ENCODE measurements at regions not wholly inside any gene's neighbourhood (a gene's known extent, or its start where the extent isn't known, plus 50 kb on each side); places are given as distances from the start of the nearest gene placed in this dataset.
"Not testable (repeated sequence)": the region's sequence is repeated elsewhere in the genome, so short reads cannot be mapped to it uniquely, and the experiment has no call there.

DNA sequence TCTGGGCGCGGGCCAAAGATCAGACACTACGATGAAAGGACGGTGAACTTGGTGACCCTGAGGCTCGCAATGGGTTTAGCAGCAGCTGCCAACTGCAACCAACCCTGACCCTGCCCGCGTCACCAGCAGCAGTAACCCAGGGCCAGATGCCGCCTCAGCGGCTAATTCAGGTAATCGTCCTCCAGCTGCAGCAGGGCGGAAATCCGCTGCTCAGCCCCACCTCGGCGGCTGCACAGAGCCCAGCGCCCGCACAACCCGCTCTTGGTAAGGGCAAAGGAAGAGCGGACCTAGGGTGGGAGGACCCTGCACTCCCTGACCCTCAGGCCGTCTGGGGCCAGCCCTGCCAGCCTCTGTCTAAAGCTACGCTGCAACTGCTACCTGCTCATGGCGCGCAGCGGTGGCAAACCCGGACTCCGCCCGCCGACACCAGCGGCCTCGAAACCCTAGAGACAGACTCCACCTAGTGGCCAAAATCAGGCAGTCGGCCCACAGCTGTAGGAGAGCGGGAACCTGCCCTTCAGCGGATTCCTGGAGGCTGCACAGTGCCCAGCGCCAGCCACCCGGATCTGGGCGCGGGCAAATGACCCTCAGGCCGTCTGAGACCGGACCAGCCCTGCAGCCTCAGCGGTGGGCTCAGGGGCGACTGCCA, 87.5 kb downstream of the POTEB3 start:
- TF ChIP-seq EZH2 (IDR thresholded peaks at IDR 0.05; ENCODE audit: low read length, unreplicated experiment); EZH2phosphoT487 (IDR thresholded peaks at IDR 0.05; ENCODE audit: borderline replicate concordance, low read length): not testable (repeated sequence)
- TF ChIP-seq, protein P1, sequence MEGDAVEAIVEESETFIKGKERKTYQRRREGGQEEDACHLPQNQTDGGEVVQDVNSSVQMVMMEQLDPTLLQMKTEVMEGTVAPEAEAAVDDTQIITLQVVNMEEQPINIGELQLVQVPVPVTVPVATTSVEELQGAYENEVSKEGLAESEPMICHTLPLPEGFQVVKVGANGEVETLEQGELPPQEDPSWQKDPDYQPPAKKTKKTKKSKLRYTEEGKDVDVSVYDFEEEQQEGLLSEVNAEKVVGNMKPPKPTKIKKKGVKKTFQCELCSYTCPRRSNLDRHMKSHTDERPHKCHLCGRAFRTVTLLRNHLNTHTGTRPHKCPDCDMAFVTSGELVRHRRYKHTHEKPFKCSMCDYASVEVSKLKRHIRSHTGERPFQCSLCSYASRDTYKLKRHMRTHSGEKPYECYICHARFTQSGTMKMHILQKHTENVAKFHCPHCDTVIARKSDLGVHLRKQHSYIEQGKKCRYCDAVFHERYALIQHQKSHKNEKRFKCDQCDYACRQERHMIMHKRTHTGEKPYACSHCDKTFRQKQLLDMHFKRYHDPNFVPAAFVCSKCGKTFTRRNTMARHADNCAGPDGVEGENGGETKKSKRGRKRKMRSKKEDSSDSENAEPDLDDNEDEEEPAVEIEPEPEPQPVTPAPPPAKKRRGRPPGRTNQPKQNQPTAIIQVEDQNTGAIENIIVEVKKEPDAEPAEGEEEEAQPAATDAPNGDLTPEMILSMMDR (conservative IDR thresholded peaks at IDR 0.05; ENCODE audit: low read depth, low read length), result not testable (repeated sequence)
